Hepatocyte (in vitro differentiated cells): ENCODE measurements at regions not wholly inside any gene's neighbourhood (a gene's known extent, or its start where the extent isn't known, plus 50 kb on each side); places are given as distances from the start of the nearest gene placed in this dataset.

Experiments used
- DNase-seq: peaks from one replicate; pipeline ENCODE4 v3.0.0-alpha.2; 2016; ENCODE audit warnings: low spot score
- H2AFZ ChIP-seq: fragments of 200-600 bp; sonication (generic); 2 replicates; pipeline ENCODE4 v1.6.0; 2016; ENCODE audit warnings: antibody characterized with exemption, mild to moderate bottlenecking
- H3K27ac ChIP-seq: fragments of 200-600 bp; sonication (generic); 2 replicates; pipeline ENCODE4 v1.5.1; 2016; ENCODE audit warnings: mild to moderate bottlenecking
- H3K27me3 ChIP-seq: fragments of 200-600 bp; sonication (generic); 2 replicates; pipeline ENCODE4 v1.6.1; 2016
- H3K36me3 ChIP-seq: fragments of 200-600 bp; sonication (generic); replicated peaks from 2 replicates; pipeline ENCODE4 v1.5.1; 2016; ENCODE audit warnings: low read depth; ENCODE audit not compliant: insufficient read depth
- H3K4me1 ChIP-seq: fragments of 200-600 bp; sonication (generic); 2 replicates; pipeline ENCODE4 v1.5.1; 2016; ENCODE audit warnings: mild to moderate bottlenecking, moderate library complexity; ENCODE audit not compliant: insufficient read depth
- H3K4me2 ChIP-seq: fragments of 200-600 bp; sonication (generic); 2 replicates; pipeline ENCODE4 v1.6.0; 2016
- H3K4me3 ChIP-seq: fragments of 200-600 bp; sonication (generic); 2 replicates; pipeline ENCODE4 v1.5.1; 2016; ENCODE audit warnings: mild to moderate bottlenecking
- H3K79me2 ChIP-seq: fragments of 200-600 bp; sonication (generic); 2 replicates; pipeline ENCODE4 v1.6.0; 2017; ENCODE audit warnings: mild to moderate bottlenecking
- H3K9me2 ChIP-seq: fragments of 200-600 bp; sonication (generic); replicated peaks from 2 replicates; pipeline ENCODE4 v1.6.0; 2017; ENCODE audit warnings: mild to moderate bottlenecking; ENCODE audit not compliant: insufficient read depth
- H3K9me3 ChIP-seq: fragments of 200-600 bp; sonication (generic); 2 replicates; pipeline ENCODE4 v1.5.1; 2016; ENCODE audit warnings: low read depth, mild to moderate bottlenecking
- H4K20me1 ChIP-seq: fragments of 200-600 bp; sonication (generic); 2 replicates; pipeline ENCODE4 v1.6.0; 2016; ENCODE audit warnings: mild to moderate bottlenecking; ENCODE audit not compliant: insufficient read depth, poor library complexity, severe bottlenecking
- EZH2 ChIP-seq: fragments of 200-600 bp; sonication (generic); IDR thresholded peaks from 2 replicates; pipeline ENCODE4 v1.6.1; 2016; ENCODE audit warnings: antibody characterized with exemption, mild to moderate bottlenecking, borderline replicate concordance
- EZH2phosphoT487 ChIP-seq: fragments of 200-600 bp; sonication (generic); IDR thresholded peaks from one replicate; pipeline ENCODE4 v1.6.1; 2018; ENCODE audit warnings: antibody characterized with exemption, mild to moderate bottlenecking, low read depth, moderate library complexity; ENCODE audit not compliant: unreplicated experiment, severe bottlenecking
- WGBS: methylation state at CpG from one replicate; pipeline ENCODE4 v1.1.6; 2016; ENCODE audit warnings: low lambda C conversion rate; ENCODE audit errors: missing lambda C conversion rate; 5-methylcytosine and 5-hydroxymethylcytosine counted together
- TF ChIP-seq, protein P1 (sequence below): fragments of 200-600 bp; sonication (generic); IDR thresholded peaks from 2 replicates; pipeline ENCODE4 v1.5.1; 2016; ENCODE audit warnings: antibody characterized with exemption, mild to moderate bottlenecking; ENCODE audit not compliant: poor library complexity

DNA sequence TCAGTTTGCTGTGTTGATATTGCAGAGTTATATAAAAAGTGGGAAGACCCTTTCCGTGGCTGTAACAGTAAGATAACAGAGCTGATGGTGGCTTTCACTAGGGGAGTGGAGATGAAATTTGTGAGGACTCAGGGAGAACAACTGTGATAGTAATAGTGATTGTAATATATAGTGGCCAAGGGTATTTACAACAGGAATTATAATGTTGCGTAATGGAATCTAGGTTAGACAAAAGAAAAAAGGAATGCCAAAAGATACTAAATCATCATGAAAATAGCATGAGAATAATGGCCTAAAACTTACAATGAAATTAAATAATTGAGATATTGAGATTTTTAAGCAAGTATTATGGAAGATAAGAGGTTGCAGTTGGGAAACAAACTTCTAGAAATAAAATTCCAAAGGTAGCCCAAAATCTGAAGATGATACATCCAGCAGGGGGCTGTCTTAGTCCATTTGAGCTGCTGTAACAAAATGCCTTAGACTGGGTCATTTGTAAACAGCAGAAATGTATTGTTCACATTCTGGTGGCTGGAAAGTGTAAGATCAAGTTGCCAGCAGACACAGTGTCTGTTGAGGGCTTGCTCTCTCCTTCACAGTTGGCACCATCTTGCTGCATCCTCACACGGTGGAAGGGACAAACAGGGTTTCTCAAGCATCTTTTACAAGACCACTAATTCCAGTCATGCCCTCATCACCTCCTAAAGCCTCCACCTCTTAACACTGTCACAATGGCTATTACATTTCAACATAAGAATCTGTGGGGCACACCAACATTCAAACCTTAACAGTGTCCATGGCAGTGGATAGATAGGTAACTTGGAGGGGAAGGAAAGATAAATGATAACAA lies 711.2 kb downstream of the MRPL39 start:
- Histone ChIP-seq H3K27me3 (no peaks in the 10 kb centered on the region), H3K9me2 (no peaks in the 10 kb centered on the region), H3K4me3 (no peak overlapping the region), H3K36me3 (no peaks in the 10 kb centered on the region), H3K4me2 (no peak overlapping the region), H4K20me1 (no peaks in the 10 kb centered on the region), H3K79me2 (no peaks in the 10 kb centered on the region), H3K27ac (no peak overlapping the region), H2AFZ (no peak overlapping the region), H3K4me1 (no peaks in the 10 kb centered on the region), H3K9me3 (no peaks in the 10 kb centered on the region)
- DNase-seq: peak; percentile 6
- TF ChIP-seq, protein P1, sequence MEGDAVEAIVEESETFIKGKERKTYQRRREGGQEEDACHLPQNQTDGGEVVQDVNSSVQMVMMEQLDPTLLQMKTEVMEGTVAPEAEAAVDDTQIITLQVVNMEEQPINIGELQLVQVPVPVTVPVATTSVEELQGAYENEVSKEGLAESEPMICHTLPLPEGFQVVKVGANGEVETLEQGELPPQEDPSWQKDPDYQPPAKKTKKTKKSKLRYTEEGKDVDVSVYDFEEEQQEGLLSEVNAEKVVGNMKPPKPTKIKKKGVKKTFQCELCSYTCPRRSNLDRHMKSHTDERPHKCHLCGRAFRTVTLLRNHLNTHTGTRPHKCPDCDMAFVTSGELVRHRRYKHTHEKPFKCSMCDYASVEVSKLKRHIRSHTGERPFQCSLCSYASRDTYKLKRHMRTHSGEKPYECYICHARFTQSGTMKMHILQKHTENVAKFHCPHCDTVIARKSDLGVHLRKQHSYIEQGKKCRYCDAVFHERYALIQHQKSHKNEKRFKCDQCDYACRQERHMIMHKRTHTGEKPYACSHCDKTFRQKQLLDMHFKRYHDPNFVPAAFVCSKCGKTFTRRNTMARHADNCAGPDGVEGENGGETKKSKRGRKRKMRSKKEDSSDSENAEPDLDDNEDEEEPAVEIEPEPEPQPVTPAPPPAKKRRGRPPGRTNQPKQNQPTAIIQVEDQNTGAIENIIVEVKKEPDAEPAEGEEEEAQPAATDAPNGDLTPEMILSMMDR: peak; percentile 44
- no peak for TF ChIP-seq EZH2phosphoT487
- 77% methylated on average over 3 of the region's 3 CpGs for WGBS

DNA sequence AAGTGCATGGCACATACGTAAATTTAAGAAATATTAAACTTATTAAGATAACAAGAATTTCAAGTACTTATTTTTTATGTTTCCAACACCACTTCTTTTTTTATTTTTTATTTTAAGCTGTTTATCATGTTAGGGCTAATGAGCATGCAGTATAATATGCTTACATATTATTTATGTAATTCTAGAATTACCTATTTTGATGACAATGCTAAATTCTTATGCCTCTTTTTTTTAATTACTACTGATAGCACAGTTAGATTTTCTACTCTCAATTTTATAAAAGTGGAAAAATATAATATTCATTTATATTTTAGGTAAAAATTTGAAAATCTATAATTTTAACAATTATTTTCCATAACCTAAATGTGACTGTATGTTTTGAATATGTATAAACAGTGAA lies 713.0 kb downstream of the MRPL39 start:
- H3K9me3 ChIP-seq: no peaks in the 10 kb centered on the region
- no peaks in the 10 kb centered on the region for H3K9me2 ChIP-seq
- H3K27ac ChIP-seq: no peak overlapping the region
- no peaks in the 10 kb centered on the region for H4K20me1 ChIP-seq
- H3K79me2 ChIP-seq: no peaks in the 10 kb centered on the region
- no peaks in the 10 kb centered on the region for H3K36me3 ChIP-seq
- H2AFZ ChIP-seq: no peak overlapping the region
- no peaks in the 10 kb centered on the region for H3K27me3 ChIP-seq
- DNase-seq: no peak
- 94% methylated on average over 1 of the region's 1 CpG for WGBS
- H3K4me3 ChIP-seq: no peak overlapping the region
- H3K4me2 ChIP-seq: no peak overlapping the region
- TF ChIP-seq EZH2phosphoT487: no peak
- no peak for TF ChIP-seq EZH2
- TF ChIP-seq, protein P1: no peak
- no peaks in the 10 kb centered on the region for H3K4me1 ChIP-seq

DNA sequence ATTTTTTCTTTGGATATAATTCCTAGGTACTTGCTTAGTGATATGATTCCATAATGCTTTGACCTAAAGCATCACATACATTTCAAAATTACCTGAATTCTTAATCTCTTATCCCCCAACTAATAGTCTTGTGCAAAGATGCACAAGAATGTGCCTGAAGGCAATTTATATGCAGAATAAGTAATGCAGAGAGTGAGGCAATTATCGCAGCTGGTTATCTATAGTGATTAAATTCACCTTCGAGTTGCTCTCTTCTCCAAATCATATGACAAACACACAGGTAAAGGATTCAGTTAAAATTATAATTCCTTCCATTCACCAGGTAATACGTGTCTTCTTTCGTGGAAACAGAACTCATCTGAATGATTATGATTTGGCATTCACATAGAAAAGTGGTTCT lies 717.3 kb downstream of the MRPL39 start:
- no peak overlapping the region for H3K27ac ChIP-seq
- no peaks in the 10 kb centered on the region for H3K9me3 ChIP-seq
- no peak overlapping the region for H2AFZ ChIP-seq
- H4K20me1 ChIP-seq: no peaks in the 10 kb centered on the region
- TF ChIP-seq, protein P1: no peak
- no peak for TF ChIP-seq EZH2
- no peak for TF ChIP-seq EZH2phosphoT487
- no peak overlapping the region for H3K4me2 ChIP-seq
- no peaks in the 10 kb centered on the region for H3K27me3 ChIP-seq
- H3K36me3 ChIP-seq: no peaks in the 10 kb centered on the region
- no peaks in the 10 kb centered on the region for H3K9me2 ChIP-seq
- 74% methylated on average over 4 of the region's 4 CpGs for WGBS
- no peaks in the 10 kb centered on the region for H3K4me1 ChIP-seq
- DNase-seq: no peak
- no peak overlapping the region for H3K4me3 ChIP-seq
- H3K79me2 ChIP-seq: no peaks in the 10 kb centered on the region
